HepG2 (cell line): ENCODE measurements at regions not wholly inside any gene's neighbourhood (a gene's known extent, or its start where the extent isn't known, plus 50 kb on each side); places are given as distances from the start of the nearest gene placed in this dataset.
"Not testable (repeated sequence)": the region's sequence is repeated elsewhere in the genome, so short reads cannot be mapped to it uniquely, and the experiment has no call there.

ENCODE experiments used
- ATAC-seq: fragments of 200-7000 bp; cut with Tn5 transposase; 3 replicates; pipeline ENCODE4 v1.9.1; 2020; ENCODE audit warnings: mild to moderate bottlenecking, moderate library complexity
- BruUV-seq: library from RNA; stranded (reverse); fragments of 400-500 nt; replicated peaks from 2 replicates; lab custom pipeline; 2021; lab: Mats Ljungman, UMichigan
- CTCF ChIA-PET: fragments of 300-600 bp; formaldehyde crosslinking; extraction: SDS; loops from one replicate; lab custom pipeline; 2021; ENCODE audit warnings: low total read pairs, inconsistent platforms, low intra/inter-chr PET ratio; lab: Yijun Ruan, JAX
- POLR2A ChIA-PET: fragments of 350-600 bp; sonication (Branson Sonifier 250); formaldehyde crosslinking; loops from one replicate; lab custom pipeline; 2020; ENCODE audit warnings: antibody characterized with exemption, inconsistent platforms; lab: Yijun Ruan, JAX
- DNase-seq: peaks from one replicate; pipeline ENCODE4 v3.0.0-alpha.2; 2015; ENCODE audit warnings: low spot score
- FAIRE-seq: peaks from 3 replicates; lab custom pipeline; 2011; peaks lifted over from hg19 to GRCh38; lab: Jason Lieb, UNC
- H2AFZ ChIP-seq: one replicate; pipeline ENCODE4 v1.6.1; 2011; ENCODE audit warnings: low read length, inconsistent platforms
- H3K27ac ChIP-seq: fragments of 300-600 bp; 3 replicates; pipeline ENCODE4 v1.8.0; 2011; ENCODE audit warnings: mixed run types, mild to moderate bottlenecking, mixed read lengths, low read length, inconsistent platforms; ENCODE audit not compliant: insufficient read depth; ENCODE audit errors: extremely low read length
- H3K27me3 ChIP-seq, 2 experiments: fragments of 200-600 bp in 1 of 2; 2 replicates in 1 of 2; 3 replicates in 1 of 2; pipeline versions ENCODE4 v1.6.0 to v1.8.0; 2011; ENCODE audit warnings: low read length in 2 of 2, mild to moderate bottlenecking in 2 of 2, moderate library complexity in 2 of 2, inconsistent platforms in 1 of 2; ENCODE audit not compliant: insufficient read depth in 2 of 2, control insufficient read depth in 1 of 2
- H3K36me3 ChIP-seq, 2 experiments: fragments of 200-600 bp in 1 of 2; replicated peaks in 1 of 2; 2 replicates in 1 of 2; 3 replicates in 1 of 2; pipeline versions ENCODE4 v1.5.1 to v1.8.0; 2011; ENCODE audit warnings: low read length in 2 of 2, inconsistent platforms in 1 of 2; ENCODE audit not compliant: insufficient read depth in 2 of 2, control insufficient read depth in 1 of 2
- H3K4me1 ChIP-seq: 2 replicates; pipeline ENCODE4 v1.5.1; 2012; ENCODE audit warnings: low read length, inconsistent platforms; ENCODE audit not compliant: insufficient read depth
- H3K4me2 ChIP-seq: 2 replicates; pipeline ENCODE4 v1.6.0; 2011; ENCODE audit warnings: low read depth, low read length, inconsistent platforms
- H3K4me3 ChIP-seq, 3 experiments: fragments of 200-600 bp in 1 of 3; sonication (generic), shearing (Covaris generic) in 1 of 3; replicated peaks in 1 of 3; 2 replicates each; pipeline ENCODE4 v1.5.1; 2011 to 2016; ENCODE audit warnings: low read length in 3 of 3, inconsistent platforms in 2 of 3, low read depth in 2 of 3, mild to moderate bottlenecking in 2 of 3, control low read depth in 1 of 3, mixed read lengths in 1 of 3; ENCODE audit not compliant: insufficient read depth in 1 of 3
- H3K79me2 ChIP-seq: one replicate; pipeline ENCODE4 v1.6.1; 2011; ENCODE audit warnings: low read length, inconsistent platforms; ENCODE audit not compliant: insufficient read depth
- H3K9ac ChIP-seq: 2 replicates; pipeline ENCODE4 v1.6.0; 2011; ENCODE audit warnings: mild to moderate bottlenecking, low read depth, low read length, inconsistent platforms; ENCODE audit not compliant: insufficient read depth
- H3K9me3 ChIP-seq: 2 replicates; pipeline ENCODE4 v1.5.1; 2012; ENCODE audit warnings: mild to moderate bottlenecking, low read length
- H4K20me1 ChIP-seq: 2 replicates; pipeline ENCODE4 v1.6.0; 2011; ENCODE audit warnings: inconsistent platforms, mild to moderate bottlenecking, low read length, moderate library complexity; ENCODE audit not compliant: insufficient read depth
- FOXO4 ChIP-seq: sonication (generic); formaldehyde crosslinking; conservative IDR thresholded peaks from 2 replicates; pipeline ENCODE4 v1.8.1; 2023; ENCODE audit warnings: missing genetic modification reagents
- KAT7 ChIP-seq: IDR thresholded peaks from 2 replicates; pipeline ENCODE4 v1.6.1; 2018; ENCODE audit warnings: borderline replicate concordance, missing compliant biosample characterization
- NPAS2 ChIP-seq: sonication (generic); formaldehyde crosslinking; IDR thresholded peaks from 2 replicates; pipeline ENCODE4 v1.8.0; 2022; ENCODE audit warnings: mild to moderate bottlenecking, missing genetic modification reagents, borderline replicate concordance
- PAXIP1 ChIP-seq: sonication (generic); formaldehyde crosslinking; conservative IDR thresholded peaks from 2 replicates; pipeline ENCODE4 v1.4.0; 2020; ENCODE audit warnings: mild to moderate bottlenecking, missing genetic modification reagents, moderate library complexity
- TBX2 ChIP-seq: sonication (generic); formaldehyde crosslinking; IDR thresholded peaks from 2 replicates; pipeline ENCODE4 v1.5.0; 2020; ENCODE audit warnings: missing genetic modification reagents, mild to moderate bottlenecking, borderline replicate concordance
- ZBTB8A ChIP-seq: sonication (generic); formaldehyde crosslinking; IDR thresholded peaks from 2 replicates; pipeline ENCODE4 v1.4.0; 2020; ENCODE audit warnings: mild to moderate bottlenecking, low read depth, missing genetic modification reagents, borderline replicate concordance
- ZNF333 ChIP-seq: sonication (generic); formaldehyde crosslinking; IDR thresholded peaks from 2 replicates; pipeline ENCODE4 v1.4.0; 2020; ENCODE audit warnings: mild to moderate bottlenecking, missing genetic modification reagents, borderline replicate concordance
- ZNF768 ChIP-seq: sonication (generic); formaldehyde crosslinking; IDR thresholded peaks from 2 replicates; pipeline ENCODE4 v1.4.0; 2020; ENCODE audit warnings: missing genetic modification reagents
- ZSCAN25 ChIP-seq: sonication (generic); formaldehyde crosslinking; IDR thresholded peaks from 2 replicates; pipeline ENCODE4 v1.8.0; 2022; ENCODE audit warnings: mild to moderate bottlenecking, missing genetic modification reagents
- WGBS: methylation state at CpG from one replicate; pipeline ENCODE4 v1.1.6; 2017; ENCODE audit warnings: low lambda C conversion rate; 5-methylcytosine and 5-hydroxymethylcytosine counted together
- in situ Hi-C: cut with HindIII; loops from 2 replicates; pipeline ENCODE4 v1.10.0; 2017; ENCODE audit warnings: low pct_unique_long_range_greater_than_20kb; ENCODE audit not compliant: extremely low pct_ligation_motif_present
- intact Hi-C: fragments of 100-400 bp; cut with micrococcal nuclease; formaldehyde crosslinking; loops from one replicate; pipeline ENCODE4 v1.10.0; 2022; ENCODE audit not compliant: unreplicated experiment
- TF ChIP-seq, protein P1 (sequence below): sonication (generic); formaldehyde crosslinking; conservative IDR thresholded peaks from 2 replicates; pipeline ENCODE4 v1.8.0; 2022; ENCODE audit warnings: missing genetic modification reagents
- TF ChIP-seq, protein P2 (sequence below): fragments of 450-650 bp; IDR thresholded peaks from 2 replicates; pipeline ENCODE4 v1.6.1; 2017

GRCh38 chr4:82301390-82301789 lies 72.4 kb downstream of the HNRNPD start:
- H3K27ac ChIP-seq, H3K4me2 ChIP-seq, in situ Hi-C loops, intact Hi-C loops, H3K4me1 ChIP-seq, FAIRE-seq, BruUV-seq, CTCF ChIA-PET, H3K27me3 ChIP-seq, H3K36me3 ChIP-seq, POLR2A ChIA-PET, DNase-seq, H2AFZ ChIP-seq, H3K79me2 ChIP-seq, H4K20me1 ChIP-seq, H3K4me3 ChIP-seq, ATAC-seq, H3K9ac ChIP-seq, H3K9me3 ChIP-seq: not testable (repeated sequence)

- no peaks in the 10 kb centered on the region for H3K4me1 ChIP-seq
- 73% methylated on average over 2 of the region's 2 CpGs for WGBS
- FAIRE-seq (no peak), DNase-seq (no peak), ATAC-seq (no peak)
- no peak overlapping the region for H3K9ac ChIP-seq
- intact Hi-C loops (no loop called here), in situ Hi-C loops (no loop called here)
- no peak overlapping the region for H2AFZ ChIP-seq
- H3K79me2 ChIP-seq, result no peaks in the 10 kb centered on the region
- H4K20me1 ChIP-seq, result no peaks in the 10 kb centered on the region
- no peaks in the 10 kb centered on the region for H3K27me3 ChIP-seq
- H3K27ac ChIP-seq, result no peak overlapping the region
- no peak overlapping the region for H3K4me3 ChIP-seq
- BruUV-seq, result no TSS peak
- no peaks in the 10 kb centered on the region for H3K9me3 ChIP-seq
- H3K4me2 ChIP-seq, result no peak overlapping the region
- ChIA-PET POLR2A (no interaction called here), CTCF (no interaction called here)
- no peaks in the 10 kb centered on the region for H3K36me3 ChIP-seq
- TF ChIP-seq NPAS2 (no peak), TBX2 (CRISPR knock-in tag) (no peak), ZNF768 (CRISPR knock-in tag) (no peak), KAT7 (CRISPR knock-in tag) (no peak), ZSCAN25 (no peak), PAXIP1 (CRISPR knock-in tag) (no peak), FOXO4 (CRISPR knock-in tag) (no peak), ZBTB8A (no peak), ZNF333 (CRISPR knock-in tag) (no peak)
- TF ChIP-seq, protein P1, sequence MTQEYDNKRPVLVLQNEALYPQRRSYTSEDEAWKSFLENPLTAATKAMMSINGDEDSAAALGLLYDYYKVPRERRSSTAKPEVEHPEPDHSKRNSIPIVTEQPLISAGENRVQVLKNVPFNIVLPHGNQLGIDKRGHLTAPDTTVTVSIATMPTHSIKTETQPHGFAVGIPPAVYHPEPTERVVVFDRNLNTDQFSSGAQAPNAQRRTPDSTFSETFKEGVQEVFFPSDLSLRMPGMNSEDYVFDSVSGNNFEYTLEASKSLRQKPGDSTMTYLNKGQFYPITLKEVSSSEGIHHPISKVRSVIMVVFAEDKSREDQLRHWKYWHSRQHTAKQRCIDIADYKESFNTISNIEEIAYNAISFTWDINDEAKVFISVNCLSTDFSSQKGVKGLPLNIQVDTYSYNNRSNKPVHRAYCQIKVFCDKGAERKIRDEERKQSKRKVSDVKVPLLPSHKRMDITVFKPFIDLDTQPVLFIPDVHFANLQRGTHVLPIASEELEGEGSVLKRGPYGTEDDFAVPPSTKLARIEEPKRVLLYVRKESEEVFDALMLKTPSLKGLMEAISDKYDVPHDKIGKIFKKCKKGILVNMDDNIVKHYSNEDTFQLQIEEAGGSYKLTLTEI, result no peak
- TF ChIP-seq, protein P2, sequence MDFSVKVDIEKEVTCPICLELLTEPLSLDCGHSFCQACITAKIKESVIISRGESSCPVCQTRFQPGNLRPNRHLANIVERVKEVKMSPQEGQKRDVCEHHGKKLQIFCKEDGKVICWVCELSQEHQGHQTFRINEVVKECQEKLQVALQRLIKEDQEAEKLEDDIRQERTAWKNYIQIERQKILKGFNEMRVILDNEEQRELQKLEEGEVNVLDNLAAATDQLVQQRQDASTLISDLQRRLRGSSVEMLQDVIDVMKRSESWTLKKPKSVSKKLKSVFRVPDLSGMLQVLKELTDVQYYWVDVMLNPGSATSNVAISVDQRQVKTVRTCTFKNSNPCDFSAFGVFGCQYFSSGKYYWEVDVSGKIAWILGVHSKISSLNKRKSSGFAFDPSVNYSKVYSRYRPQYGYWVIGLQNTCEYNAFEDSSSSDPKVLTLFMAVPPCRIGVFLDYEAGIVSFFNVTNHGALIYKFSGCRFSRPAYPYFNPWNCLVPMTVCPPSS, result no peak
These were observed 80.5 kb downstream of the HNRNPD start for GRCh38 chr4:82293304-82293703.
